Fibroblast of the aortic adventitia (primary cell): ENCODE measurements at regions not wholly inside any gene's neighbourhood (a gene's known extent, or its start where the extent isn't known, plus 50 kb on each side); places are given as distances from the start of the nearest gene placed in this dataset.

Experiments used
- DNase-seq: peaks from one replicate; pipeline ENCODE4 v3.0.0-alpha.2; 2010; ENCODE audit warnings: low read depth
- H3K4me3 ChIP-seq: 2 replicates; pipeline ENCODE4 v1.5.1; 2011; ENCODE audit warnings: low read depth, mild to moderate bottlenecking, control low read depth, low read length, moderate library complexity
- TF ChIP-seq, protein P1 (sequence below): IDR thresholded peaks from 2 replicates; pipeline ENCODE4 v1.5.1; 2011; ENCODE audit warnings: mild to moderate bottlenecking, low read length, control low read depth, inconsistent platforms; ENCODE audit not compliant: insufficient read depth

DNA sequence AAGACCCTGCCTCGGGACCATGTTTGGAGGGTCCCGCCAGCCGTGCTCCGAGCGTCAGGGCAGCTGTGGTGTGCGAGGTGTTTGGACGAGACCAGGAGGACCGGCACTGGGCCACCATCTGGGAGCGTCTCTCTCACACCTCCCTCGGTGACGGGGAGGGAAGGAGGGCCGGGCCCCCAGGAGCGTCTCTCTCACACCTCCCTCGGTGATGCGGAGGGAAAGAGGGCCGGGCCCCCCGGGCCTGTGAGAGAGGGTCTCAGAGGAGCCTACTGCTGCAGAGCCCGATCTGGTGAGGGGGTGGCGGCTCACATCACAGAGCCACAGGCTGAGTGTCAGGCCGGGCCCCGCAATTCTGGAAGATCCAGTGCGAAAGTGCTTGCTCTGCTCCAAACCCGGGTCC lies 65.8 kb upstream of the CFAP46 start:
- H3K4me3 ChIP-seq: no peak overlapping the region
- TF ChIP-seq, protein P1, sequence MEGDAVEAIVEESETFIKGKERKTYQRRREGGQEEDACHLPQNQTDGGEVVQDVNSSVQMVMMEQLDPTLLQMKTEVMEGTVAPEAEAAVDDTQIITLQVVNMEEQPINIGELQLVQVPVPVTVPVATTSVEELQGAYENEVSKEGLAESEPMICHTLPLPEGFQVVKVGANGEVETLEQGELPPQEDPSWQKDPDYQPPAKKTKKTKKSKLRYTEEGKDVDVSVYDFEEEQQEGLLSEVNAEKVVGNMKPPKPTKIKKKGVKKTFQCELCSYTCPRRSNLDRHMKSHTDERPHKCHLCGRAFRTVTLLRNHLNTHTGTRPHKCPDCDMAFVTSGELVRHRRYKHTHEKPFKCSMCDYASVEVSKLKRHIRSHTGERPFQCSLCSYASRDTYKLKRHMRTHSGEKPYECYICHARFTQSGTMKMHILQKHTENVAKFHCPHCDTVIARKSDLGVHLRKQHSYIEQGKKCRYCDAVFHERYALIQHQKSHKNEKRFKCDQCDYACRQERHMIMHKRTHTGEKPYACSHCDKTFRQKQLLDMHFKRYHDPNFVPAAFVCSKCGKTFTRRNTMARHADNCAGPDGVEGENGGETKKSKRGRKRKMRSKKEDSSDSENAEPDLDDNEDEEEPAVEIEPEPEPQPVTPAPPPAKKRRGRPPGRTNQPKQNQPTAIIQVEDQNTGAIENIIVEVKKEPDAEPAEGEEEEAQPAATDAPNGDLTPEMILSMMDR: no peak
- no peak for DNase-seq

DNA sequence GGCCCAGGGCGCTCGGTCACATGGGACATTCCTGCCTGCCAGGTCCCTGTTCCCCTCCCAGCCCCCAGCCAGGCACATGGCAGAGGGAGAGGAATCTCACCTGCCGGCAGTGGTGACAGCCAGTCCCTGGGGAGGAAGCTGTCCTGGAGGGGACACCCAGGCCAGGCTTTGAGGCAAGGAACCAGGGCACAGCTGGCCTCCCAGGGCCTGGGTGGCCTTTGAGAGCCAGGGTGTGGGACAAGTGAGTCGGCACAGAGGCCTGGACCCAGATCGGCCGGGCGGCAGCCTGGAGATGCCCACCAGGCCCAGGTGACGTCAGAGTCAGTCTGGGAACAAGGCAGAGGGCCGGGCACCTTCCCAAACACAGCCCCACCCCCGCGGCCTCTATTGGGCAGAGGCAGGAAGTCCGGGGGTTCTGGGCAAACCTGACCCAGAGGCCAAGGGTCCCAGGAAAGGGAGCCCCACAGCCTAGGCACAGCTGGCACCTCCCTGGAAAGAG lies 65.0 kb upstream of the CFAP46 start:
- DNase-seq: no peak
- TF ChIP-seq, protein P1: no peak
- no peak overlapping the region for H3K4me3 ChIP-seq

DNA sequence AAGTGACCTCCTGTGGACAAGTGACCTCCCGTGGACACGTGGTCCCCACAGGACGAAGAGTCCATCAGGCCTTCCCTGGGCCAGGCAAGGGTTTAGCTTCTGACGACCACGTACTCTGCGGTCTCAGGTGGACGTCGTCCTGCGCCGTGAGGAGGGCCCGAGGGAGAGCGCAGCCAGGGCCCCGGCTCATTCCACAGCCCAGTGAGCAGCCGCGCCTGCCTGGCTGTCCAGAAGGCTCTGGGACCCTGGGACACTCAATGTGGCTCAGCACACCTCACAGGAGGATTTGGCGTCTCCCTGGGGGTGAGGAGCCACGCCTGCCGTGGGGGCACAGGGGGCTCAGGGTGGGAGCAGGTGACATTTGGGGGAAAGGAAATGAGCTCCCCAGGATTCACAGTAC lies 64.4 kb upstream of the CFAP46 start:
- DNase-seq: no peak
- TF ChIP-seq, protein P1: no peak
- no peak overlapping the region for H3K4me3 ChIP-seq

GRCh38 chr10:133006202-133006601 lies 63.8 kb upstream of the CFAP46 start:
- no peak for DNase-seq
- no peak overlapping the region for H3K4me3 ChIP-seq
- TF ChIP-seq, protein P1: no peak

DNA sequence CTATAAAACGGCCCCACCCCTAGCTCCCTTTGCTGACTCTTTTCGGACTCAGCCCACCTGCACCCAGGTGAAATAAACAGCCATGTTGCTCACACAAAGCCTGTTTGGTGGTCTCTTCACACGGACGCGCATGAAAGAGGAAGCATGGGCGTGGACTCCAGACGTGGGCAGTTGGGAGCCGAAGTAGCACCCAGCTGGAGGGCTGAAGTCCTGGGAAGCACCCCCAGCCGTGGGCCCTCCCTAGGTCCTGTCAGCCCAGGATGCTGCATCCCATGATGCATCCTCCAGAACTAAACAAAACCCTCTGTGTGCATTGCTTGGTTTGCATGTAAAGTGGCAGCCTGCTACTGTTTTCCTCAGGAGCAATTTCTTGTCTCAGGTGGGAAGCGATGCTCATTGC lies 62.1 kb upstream of the CFAP46 start:
- TF ChIP-seq, protein P1: no peak
- no peak overlapping the region for H3K4me3 ChIP-seq
- no peak for DNase-seq

DNA sequence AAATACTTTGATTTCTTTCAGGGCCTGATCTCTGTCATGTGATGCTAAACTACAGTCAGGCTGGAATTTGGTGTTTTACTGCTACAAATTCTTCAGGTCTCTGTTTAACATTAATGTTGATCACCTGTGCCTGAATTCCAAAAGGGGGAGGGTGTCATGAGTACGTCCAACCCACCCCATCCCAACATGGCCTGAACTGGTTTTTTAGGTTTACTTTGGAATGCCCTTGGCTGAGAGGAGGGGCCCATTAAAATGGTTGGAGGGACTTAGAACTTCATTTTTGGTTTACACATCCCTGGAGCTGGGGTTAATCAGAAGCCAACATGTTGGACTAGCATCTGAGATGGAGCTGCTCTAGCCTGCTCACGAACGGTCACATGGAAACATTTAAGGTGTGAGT lies 60.8 kb upstream of the CFAP46 start:
- H3K4me3 ChIP-seq: no peak overlapping the region
- TF ChIP-seq, protein P1: no peak
- no peak for DNase-seq

DNA sequence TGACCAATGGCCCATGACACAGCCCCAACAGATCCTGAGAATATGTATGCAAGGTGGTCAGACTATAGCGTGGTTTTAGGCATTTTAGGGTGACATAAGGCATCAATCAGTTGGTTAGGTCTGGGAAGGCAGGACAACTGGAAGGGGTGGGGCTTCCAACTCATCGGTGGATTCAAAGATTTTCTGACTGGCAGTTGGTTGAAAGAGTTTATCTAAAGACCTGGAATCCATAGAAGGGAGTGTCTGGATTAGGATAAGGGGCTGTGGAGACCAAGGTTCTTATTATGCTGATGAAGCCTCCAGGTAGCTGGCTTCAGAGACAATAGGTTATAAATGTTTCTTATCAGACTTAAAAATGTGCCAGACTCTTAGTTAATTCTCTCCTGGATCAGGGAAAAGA lies 60.3 kb upstream of the CFAP46 start:
- TF ChIP-seq, protein P1: no peak
- H3K4me3 ChIP-seq: no peak overlapping the region
- no peak for DNase-seq
